Superior temporal gyrus (tissue), 1 donor: ENCODE measurements at regions not wholly inside any gene's neighbourhood (a gene's known extent, or its start where the extent isn't known, plus 50 kb on each side); places are given as distances from the start of the nearest gene placed in this dataset.

Source experiments
- DNase-seq: peaks from one replicate; pipeline ENCODE4 v3.0.0-alpha.2; 2016; ENCODE audit errors: extremely low spot score

DNA sequence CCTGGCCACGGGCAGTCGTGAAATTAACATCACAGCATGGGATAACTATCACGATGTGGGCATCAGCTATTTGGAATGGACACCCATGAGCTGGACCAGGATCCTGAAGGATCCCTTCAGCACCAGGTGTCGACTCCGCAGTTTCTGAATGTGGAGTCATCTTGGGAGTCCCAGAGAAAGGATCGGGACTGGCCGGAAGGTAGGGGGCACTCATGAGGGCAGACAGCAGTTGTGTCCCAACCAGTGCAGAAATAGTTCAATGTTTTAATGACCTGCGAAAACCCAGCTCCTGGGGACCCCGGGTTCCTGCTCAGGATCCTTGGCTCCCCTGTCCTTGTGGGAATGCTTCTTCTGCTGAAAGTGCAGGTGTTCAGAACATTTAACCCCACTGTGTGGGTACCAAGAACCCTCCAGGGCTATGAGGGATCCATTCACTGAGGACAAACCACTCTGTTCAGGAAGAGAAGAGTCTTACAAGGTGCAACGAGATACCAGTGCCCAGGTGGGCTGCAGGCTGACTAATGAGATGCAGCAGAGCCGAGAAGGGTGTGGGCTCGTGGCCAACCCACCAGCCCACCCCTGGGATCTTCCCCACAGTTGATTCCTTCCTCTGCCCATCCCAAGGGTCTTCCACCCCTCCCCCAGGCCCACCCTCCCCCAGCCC is 154.8 kb downstream of the SALL1 start:
- DNase-seq: no peak

DNA sequence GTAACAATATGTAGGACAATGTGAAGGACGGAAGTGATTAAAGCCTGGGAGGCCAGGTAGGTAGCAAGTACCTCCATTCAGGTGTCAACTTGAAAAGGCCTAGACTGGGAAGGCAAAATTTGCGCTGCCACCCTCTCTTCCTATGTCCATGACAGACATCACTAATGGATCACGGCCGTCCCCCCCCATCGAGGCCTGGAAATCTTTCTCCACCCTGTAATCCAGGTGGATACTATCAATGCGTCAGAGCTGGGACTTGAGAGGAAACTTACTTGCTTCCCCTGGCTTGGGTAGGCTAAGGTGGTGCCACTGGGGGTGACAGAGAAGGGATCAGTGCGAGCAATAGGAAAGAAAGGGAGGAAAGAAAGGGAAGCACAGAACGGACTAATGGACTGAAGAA is 156.1 kb downstream of the SALL1 start:
- DNase-seq: no peak

DNA sequence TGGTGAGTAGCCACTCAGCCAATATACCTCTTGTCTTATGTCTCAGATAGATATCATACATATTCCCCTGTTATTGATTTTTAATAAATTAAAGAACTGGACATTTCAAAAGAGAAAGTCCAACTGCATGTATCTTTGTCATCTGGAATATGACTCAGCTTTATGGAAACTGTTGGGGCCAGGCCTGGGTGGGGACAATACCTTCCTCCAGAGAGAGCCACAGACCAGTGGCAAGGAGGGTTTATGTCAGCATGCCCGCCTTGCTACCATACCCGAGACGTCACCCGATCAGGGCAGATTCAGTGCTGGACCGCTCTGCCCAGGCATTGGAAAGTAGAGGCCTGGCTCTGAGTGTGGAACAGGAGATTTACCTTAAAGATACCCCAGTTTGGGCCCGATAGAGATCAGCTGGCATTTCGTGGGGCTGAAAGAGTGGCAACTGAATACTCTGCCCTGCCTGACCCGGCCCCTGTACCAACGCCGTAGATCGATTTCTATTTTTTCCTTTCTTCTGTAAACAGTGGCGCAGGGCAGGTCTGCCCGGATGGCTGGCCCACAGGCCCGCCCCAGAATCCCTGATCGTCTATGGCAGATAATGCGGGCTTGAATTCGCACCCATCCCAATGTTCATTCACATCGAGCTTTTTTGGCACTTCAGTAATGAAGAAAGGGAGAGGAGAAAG is 158.6 kb downstream of the SALL1 start:
- no peak for DNase-seq

DNA sequence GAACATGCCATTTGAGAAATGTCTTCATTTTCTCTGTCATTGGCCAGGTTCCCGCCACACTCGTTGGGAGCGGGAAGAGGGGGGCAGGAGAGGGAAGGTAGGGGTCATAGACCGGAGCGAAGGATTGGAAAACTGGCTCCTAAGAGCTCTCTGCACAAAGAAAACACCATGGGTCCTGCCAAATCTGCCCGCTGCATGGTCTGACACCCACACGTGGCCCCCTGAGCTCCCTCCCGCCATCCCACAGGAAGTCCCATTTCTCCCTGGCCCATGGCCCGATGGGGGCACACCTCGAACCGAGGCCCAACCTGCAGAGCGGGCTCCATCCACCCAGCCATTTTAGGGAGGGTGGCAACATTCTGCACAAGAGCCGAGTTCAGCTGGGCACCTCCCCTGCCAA is 159.6 kb downstream of the SALL1 start:
- no peak for DNase-seq

DNA sequence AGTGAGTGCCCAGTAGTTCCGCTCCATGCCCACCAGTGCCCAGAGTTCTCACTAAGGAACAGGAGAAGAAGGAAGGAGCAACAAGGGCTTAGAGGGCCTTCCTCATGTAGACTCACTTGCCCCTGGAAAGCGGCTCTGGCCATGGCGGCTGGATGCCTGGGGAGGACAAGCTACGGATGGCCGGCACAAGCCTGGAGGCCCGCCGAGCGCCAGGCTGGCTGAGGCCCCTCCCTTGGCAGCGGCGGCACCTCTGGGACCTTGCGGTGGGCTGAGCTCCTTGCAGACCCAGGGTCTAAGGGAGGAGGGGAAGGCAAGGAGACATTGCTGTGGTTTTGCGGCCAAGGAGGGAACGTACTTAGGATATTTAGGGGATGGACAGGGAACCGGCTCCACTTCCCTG is 160.1 kb downstream of the SALL1 start:
- DNase-seq: no peak

DNA sequence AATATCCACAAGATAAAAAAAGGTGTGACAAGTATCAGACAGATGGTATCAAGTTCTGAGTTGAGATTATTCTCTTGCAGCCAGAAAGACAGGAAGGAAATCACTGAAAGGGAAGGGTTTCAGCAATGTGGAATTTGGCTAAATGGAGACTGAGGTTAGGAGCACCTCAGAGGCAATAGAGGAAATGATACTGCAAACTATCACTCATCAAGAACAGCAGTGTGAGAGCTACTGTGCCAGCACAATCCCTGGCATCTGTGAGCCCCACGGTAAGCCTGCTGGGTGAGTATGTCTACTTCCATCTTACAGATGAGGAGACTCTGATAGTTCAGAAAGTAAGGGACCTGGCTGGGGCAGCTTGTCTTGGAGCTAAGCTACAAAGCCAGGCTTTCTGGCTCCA is 162.0 kb downstream of the SALL1 start:
- DNase-seq: no peak

DNA sequence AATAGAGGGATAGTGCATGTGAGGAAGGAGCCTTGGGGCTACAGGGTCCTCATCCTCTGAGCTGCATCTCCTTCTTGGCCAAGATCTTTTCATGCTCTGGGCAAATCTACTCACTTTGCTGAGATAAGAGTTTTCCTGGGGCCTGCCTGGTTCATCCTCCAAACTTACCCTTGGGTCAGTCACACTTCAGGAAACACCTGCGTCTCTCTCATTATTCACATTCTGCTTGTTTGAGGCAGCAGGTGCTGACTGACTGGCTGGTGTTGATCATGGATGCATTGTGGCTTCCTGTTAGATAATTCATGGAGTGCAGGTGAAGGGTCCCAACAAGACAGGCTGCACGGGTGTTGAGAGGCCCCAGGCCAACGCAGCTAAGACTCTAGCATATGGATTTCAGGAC is 162.6 kb downstream of the SALL1 start:
- no peak for DNase-seq

DNA sequence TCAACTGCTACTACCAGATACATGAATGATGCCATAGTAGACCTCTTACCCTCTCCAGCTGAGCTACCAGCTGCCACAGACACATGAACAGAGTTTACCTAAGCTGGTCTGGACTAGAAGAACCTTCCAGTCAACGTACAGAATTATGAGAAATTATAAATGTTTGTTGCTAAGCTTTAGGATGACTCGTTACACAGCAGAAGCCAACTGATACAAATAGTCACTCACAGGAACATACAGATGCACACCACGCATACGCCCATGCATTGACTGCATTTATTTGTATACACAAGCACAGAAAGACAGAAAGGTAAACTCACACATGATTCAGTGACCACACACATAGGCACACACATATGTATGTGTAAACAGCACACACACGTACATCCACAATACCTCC is 164.6 kb downstream of the SALL1 start:
- no peak for DNase-seq

DNA sequence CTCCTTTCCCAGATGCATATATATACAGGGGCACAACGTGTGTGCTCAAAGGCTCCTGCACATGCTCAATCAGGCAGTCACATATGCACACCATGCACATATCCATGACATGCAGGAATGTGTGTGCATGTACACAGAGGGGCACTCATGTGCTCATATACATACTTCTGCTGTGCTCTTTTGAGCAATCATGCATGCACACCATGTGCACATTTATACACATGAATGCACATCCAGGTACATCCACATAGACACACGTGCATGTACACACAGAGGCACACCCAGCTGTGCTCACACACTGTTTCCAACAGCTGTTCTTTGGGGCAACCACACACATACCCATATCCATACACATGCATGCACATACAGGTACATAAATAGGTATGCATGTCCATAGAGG is 165.3 kb downstream of the SALL1 start:
- no peak for DNase-seq

DNA sequence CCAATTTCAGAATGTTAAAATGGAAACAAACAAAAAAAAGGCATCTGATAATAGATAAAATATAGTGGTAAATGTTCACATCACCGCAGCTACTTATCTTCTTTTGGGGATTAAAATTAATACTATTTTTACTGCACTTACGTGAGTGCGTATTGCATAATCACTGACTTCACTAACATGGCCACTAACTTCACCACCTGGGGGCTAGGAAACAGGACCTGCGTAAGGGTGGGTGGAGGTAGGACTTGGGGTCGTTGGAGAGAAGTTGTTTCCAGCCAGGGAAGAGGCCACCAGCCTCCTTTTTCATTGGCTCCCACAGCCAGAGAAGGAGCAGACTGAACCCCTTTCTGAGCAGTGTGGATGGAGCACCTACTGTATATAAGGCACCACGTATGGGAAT is 166.4 kb downstream of the SALL1 start:
- DNase-seq: no peak

DNA sequence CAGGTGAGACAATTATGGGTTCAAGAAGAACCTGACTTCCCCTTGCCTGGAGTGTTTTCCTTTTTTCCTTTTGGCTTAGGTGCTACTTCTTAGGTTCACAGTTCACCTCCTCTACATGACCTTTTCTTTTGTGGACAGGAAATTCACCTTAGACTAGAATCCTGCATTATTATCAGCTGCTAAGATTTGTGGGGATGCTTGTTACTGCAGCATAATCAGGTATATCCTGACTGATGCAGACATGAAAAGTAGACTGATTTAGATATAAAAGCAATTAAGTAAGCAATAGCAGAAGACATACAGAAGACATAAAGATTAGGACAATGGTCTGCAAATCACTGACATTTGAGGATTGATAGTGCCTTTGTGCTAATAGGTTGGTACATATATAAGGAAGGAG is 168.3 kb downstream of the SALL1 start:
- DNase-seq: no peak

DNA sequence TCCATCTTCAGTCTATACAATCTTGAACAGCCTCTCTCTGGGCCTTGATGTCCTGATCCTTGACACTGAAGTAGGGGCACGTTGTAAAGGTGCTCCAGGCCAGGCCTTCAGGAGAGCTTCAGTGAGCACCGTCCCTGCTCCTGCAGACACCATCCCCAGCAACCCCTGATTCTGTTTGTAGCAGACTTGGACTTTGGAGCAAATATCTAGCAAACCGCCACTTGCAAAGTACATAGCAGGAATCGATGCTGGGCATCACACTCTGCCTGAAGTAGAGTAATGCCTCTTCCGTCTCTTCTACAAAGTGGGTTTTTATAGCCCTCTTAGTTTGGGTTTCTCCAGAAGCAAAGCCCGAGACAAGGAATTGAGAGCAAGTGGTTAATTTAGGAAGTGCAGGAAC is 169.1 kb downstream of the SALL1 start:
- no peak for DNase-seq

DNA sequence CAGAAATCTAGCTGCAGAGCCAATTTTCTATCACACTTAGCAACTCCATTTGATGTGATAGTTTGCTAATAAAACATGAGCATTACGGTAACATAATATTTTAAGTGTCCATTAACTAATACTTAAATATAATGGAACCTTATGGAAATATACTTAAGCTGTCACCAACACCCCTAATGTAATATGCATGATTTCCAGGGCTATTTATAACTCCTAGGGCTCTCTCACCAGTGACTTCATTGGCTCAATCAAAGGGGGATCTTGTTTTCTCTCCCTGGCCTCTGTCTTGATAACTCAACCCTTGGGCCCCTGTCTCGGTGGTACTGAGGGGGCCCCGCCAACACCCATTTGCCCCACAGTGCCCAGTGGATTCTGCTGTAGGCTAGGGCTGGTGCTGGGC is 170.4 kb downstream of the SALL1 start:
- DNase-seq: no peak

DNA sequence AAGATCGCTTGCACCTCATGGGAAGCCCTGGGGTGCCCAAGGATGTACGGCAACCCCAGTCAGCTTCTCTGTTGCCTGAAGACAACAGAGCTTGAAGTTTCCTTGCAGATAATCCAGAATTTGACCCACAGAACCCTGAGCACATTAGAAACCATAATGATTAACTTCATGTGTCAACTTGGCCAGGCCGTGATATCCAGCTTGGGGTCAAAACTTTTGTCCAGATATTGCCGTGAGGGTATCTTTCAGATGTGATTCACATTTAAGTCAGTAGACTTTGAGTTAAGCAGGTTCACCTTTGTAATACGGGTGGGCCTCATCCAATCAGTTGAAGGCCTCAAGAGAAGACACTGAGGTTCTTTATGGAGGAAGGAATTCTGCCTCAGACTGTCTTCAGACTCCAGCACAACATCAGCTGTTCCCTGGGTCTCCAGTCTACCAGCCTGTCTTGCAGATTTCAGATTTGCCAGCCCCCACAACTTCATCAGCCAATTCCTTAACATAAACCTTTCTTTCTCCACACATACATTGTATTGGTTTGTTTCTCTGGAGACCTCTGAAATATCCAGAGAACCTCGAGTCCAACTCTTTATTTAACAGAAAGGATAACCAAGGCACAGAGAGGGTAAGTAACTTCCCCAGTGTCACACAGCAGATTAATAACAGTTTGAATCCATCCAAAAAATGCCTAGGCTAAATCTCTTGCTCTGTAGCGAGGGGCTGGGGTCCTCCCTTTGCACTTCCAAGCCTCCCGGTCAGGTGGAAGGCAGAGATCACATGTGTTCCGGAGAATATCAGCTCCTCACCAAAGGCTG is 171.1 kb downstream of the SALL1 start:
- DNase-seq: no peak

DNA sequence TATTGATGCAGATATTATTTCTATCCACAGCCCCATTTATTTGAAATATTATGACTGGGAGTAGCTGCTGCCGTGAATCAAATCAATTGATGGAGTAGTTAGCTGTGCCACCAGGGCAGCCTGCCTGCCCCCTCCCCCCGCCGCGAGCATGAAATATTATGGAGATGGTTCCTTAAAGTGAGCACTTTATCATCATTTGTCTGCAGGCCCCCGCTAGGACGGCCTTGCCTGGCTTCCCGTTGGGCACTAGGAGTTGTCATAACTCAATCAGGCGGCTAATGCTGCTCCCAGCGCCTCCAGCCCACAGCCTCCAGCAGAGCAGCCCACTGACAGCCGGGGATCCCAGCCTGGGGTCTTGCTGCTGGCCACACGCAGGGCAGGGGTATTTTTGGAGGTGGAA is 173.9 kb downstream of the SALL1 start:
- no peak for DNase-seq

DNA sequence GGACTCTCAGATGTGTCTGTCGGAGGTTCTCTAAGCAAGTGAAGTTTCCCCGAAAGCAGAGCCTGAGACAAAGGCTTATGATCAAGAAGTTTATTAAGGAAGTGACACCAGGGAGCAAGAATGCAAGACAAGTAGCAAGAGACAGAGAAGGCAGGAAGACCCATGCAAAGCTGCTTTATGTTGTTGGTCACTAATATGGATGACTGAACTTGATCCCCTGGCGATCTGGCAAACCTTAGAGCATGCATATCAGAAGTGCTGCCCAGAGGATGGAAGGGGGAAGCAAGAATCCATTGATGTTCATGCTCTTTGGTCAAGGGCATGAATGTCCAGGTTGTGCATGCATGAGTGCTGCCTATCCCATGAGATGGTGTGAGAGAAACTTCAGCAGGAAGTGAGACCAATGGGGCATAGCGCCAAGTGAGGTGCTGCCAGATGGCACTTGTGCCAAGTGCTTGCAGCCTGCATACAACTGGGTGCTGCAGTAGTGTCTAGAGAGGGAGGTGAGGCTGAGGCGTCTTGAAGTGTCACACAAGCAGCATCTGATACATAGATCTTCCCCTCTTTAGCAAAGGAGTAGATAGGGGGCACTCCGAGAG is 176.5 kb downstream of the SALL1 start:
- DNase-seq: no peak

DNA sequence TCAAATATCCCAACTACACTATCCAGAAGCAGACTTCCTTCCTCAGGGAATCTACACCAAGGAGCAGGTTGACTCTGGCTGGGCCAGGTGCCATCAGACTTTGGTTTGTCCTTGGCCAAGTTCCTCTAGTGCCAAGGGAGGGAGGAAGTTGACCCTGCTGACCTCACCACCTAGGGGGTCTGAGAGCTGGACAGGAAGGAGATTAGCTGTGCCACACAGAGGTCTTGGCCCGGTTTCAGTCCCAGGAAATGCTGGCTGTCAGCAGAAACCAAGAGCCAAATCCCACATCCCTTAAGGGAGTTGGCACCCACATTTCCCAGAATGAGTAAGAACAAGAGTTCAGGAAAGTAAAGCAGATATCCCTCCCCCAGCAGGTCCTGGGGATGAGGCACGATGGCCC is 178.2 kb downstream of the SALL1 start:
- DNase-seq: no peak

DNA sequence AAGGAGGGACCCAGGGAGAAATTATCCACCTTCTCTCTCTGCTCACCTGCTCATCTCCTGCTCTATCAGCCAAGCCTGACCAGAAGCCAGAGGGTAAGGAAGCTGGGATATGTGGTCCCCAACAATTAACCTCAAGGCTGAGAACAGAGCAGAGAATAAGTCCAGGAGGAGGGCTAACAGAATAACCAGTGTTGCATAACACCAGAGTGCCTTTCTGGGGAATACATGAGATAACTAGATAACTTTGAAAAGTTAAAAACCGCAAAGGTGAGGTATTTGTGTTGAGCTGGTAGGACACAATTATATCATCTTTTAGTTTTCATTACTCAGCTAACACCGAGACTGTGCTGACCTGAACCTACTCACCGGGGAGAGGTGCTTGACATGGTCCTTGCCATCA is 180.8 kb downstream of the SALL1 start:
- DNase-seq: no peak

DNA sequence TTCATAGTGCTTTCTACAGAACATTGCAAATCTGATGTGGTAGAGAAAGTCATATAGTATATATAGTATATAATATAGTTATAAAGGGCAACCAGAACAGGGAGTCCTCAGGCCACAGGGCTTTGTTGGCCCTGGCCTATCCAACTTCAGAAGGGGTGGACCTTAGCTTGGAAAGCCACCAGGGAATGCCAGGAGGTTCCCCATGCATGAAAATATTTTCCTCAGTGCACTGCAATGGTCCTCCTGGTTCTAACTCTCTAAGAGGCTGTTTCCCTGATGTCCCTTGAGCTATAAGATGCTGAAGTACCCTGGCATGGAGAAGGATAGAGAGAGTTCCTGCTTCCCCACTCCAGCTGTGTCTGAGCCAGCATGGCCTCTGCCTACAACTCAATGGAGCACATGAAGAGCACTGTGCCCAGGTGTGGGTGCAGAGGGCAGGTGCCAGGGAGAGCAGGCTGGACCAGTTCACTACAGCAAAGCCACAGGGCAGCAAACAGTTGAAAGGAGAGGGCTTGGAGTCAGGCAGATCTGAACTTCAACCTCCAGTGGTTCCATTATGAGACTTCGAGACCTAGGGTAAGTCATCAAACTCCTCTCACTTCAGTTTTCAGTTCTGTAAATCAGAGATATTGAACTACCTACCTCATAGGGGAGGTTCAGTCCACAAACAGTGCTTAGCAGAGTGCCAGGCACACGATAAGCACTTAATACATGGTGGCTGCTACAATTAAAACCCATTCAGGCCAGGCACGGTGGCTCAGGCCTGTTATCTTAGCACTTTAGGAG is 183.1 kb downstream of the SALL1 start:
- DNase-seq: no peak

DNA sequence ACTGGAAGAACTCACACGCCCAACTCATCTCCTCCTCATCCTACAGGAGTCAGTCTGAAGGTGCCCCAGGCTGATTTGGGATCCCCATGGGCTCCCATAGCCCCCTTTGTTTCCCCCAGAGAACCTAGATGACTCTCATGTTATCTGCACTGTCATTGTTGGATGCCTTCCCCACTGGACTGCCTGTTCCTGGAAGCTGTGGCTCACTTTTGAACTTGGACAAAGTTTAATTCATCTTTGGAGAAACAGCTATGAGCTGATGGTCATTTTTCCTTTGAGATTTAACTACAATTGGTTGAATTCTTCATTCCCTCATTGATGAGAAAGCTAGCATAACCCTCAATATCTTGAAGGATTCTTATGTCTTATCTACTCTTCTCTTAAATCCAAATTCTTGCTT is 186.6 kb downstream of the SALL1 start:
- no peak for DNase-seq

DNA sequence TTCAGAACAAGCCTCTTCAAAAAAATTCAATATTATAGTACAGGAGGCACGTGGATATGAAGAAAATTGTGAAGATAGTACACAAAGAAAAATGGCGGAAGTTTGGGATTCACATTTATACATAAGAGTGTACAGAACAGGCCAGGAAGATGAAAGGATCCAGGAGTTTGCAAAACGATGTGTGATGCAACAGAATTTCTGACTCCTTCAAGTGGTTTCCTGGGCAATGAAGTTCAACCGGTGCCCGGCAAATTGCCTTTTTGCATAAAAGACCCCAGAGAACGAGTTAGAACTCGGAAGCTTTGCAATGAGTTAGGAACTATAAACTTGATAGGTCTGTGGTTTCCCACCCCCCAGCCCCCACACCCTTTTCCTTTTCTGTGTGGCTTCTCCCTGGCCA is 189.1 kb downstream of the SALL1 start:
- DNase-seq: no peak
